ENCODE measurements at regions not wholly inside any gene's neighbourhood (a gene's known extent, or its start where the extent isn't known, plus 50 kb on each side); places are given as distances from the start of the nearest gene placed in this dataset.

GRCh38 chr10:5305374-5305773 lies 59.4 kb upstream of the UCN3 start:
- DNase-seq (ENCODE audit: low read depth in 4 of 4, low spot score in 3 of 4), result no peak

- DNase-seq (ENCODE audit: low read depth in 4 of 4, low spot score in 3 of 4), result no peak
Measured at GRCh38 chr10:5310914-5311313, 53.9 kb upstream of the UCN3 start.

GRCh38 chr10:5311617-5312016 lies 53.1 kb upstream of the UCN3 start:
- no peak for DNase-seq (ENCODE audit: low read depth in 4 of 4, low spot score in 3 of 4)

GRCh38 chr10:5314840-5315239 lies 49.9 kb upstream of the UCN3 start:
- no peak for DNase-seq (ENCODE audit: low read depth in 4 of 4, low spot score in 3 of 4)

All from left renal pelvis (tissue), 4 donors.